Neural cell (in vitro differentiated cells): ENCODE measurements at regions not wholly inside any gene's neighbourhood (a gene's known extent, or its start where the extent isn't known, plus 50 kb on each side); places are given as distances from the start of the nearest gene placed in this dataset.

Source experiments
- EP300 ChIP-seq: fragments of 450-650 bp; conservative IDR thresholded peaks from 2 replicates; pipeline ENCODE4 v1.6.1; 2014; ENCODE audit warnings: antibody characterized with exemption, mild to moderate bottlenecking, moderate library complexity; ENCODE audit not compliant: poor library complexity, severe bottlenecking
- RAD21 ChIP-seq: fragments of 450-650 bp; conservative IDR thresholded peaks from 2 replicates; pipeline ENCODE4 v1.6.1; 2014; ENCODE audit warnings: antibody characterized with exemption, mild to moderate bottlenecking, moderate library complexity
- TAF1 ChIP-seq: IDR thresholded peaks from 2 replicates; pipeline ENCODE4 v1.6.1; 2012; ENCODE audit warnings: low read depth
- TF ChIP-seq, protein P1 (sequence below): fragments of 450-650 bp; IDR thresholded peaks from 2 replicates; pipeline ENCODE4 v1.5.1; 2014; ENCODE audit warnings: antibody characterized with exemption, mild to moderate bottlenecking, moderate library complexity; ENCODE audit not compliant: poor library complexity, severe bottlenecking

- TF ChIP-seq RAD21 (no peak), EP300 (no peak), TAF1 (no peak)
- TF ChIP-seq, protein P1, sequence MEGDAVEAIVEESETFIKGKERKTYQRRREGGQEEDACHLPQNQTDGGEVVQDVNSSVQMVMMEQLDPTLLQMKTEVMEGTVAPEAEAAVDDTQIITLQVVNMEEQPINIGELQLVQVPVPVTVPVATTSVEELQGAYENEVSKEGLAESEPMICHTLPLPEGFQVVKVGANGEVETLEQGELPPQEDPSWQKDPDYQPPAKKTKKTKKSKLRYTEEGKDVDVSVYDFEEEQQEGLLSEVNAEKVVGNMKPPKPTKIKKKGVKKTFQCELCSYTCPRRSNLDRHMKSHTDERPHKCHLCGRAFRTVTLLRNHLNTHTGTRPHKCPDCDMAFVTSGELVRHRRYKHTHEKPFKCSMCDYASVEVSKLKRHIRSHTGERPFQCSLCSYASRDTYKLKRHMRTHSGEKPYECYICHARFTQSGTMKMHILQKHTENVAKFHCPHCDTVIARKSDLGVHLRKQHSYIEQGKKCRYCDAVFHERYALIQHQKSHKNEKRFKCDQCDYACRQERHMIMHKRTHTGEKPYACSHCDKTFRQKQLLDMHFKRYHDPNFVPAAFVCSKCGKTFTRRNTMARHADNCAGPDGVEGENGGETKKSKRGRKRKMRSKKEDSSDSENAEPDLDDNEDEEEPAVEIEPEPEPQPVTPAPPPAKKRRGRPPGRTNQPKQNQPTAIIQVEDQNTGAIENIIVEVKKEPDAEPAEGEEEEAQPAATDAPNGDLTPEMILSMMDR = no peak
Observed at GRCh38 chr5:174386846-174387245, 337.5 kb upstream of the MSX2 start.
